ENCODE measurements at regions not wholly inside any gene's neighbourhood (a gene's known extent, or its start where the extent isn't known, plus 50 kb on each side); places are given as distances from the start of the nearest gene placed in this dataset.

DNA sequence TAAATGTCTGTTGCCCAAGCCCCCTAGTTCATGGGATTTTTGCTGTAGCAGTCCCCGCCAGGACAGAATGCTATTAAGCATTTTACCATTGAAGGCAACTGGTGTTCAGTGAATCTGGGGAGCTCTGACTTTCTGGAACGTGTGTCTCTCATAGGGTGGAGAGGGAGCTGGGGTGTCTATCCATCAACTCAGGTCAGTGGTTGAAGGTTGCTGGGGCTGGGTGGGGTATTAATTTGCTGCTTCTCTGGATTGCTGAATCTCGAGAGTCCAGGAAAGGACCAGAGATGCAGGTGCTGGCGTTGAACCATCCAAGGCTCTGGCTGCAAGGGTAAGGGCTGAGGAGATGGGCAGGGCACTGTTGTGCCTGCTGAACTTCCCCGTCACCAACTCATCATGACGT, 66.8 kb upstream of the NCK2 start:
- no peak overlapping the region for H3K27ac ChIP-seq (replicated peaks in 1 of 4)
- peak; percentile 89 for DNase-seq (ENCODE audit: extremely low spot score)
- intact Hi-C loops (cut with DNase I) = no loop called here
- no peaks in the 10 kb centered on the region for H3K36me3 ChIP-seq
- TF ChIP-seq EP300 (IDR thresholded peaks at IDR 0.05) = no peak
- TF ChIP-seq POLR2A (IDR thresholded peaks at IDR 0.05; ENCODE audit: low read depth) = no peak
- TF ChIP-seq, protein P1, sequence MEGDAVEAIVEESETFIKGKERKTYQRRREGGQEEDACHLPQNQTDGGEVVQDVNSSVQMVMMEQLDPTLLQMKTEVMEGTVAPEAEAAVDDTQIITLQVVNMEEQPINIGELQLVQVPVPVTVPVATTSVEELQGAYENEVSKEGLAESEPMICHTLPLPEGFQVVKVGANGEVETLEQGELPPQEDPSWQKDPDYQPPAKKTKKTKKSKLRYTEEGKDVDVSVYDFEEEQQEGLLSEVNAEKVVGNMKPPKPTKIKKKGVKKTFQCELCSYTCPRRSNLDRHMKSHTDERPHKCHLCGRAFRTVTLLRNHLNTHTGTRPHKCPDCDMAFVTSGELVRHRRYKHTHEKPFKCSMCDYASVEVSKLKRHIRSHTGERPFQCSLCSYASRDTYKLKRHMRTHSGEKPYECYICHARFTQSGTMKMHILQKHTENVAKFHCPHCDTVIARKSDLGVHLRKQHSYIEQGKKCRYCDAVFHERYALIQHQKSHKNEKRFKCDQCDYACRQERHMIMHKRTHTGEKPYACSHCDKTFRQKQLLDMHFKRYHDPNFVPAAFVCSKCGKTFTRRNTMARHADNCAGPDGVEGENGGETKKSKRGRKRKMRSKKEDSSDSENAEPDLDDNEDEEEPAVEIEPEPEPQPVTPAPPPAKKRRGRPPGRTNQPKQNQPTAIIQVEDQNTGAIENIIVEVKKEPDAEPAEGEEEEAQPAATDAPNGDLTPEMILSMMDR (IDR thresholded peaks at IDR 0.05) = no peak
- TF ChIP-seq POLR2AphosphoS5 (IDR thresholded peaks at IDR 0.05) = no peak
- H3K4me3 ChIP-seq = no peak overlapping the region
- 86% methylated on average over 5 of the region's 6 CpGs for WGBS
- no peaks in the 10 kb centered on the region for H3K9me3 ChIP-seq
- H3K4me1 ChIP-seq = peaks cover 0 to 11% (median 2%) of the 10 kb centered on the region in 4 donors
- peaks cover 0 to 5% (median 0%) of the 10 kb centered on the region in 4 donors for H3K27me3 ChIP-seq

GRCh38 chr2:105675841-105676240, 68.9 kb upstream of the NCK2 start:
- no peak overlapping the region for H3K27ac ChIP-seq (replicated peaks in 1 of 4)
- H3K4me3 ChIP-seq = no peak overlapping the region
- H3K9me3 ChIP-seq = no peaks in the 10 kb centered on the region
- TF ChIP-seq POLR2A (IDR thresholded peaks at IDR 0.05; ENCODE audit: low read depth) = no peak
- H3K4me1 ChIP-seq = peaks cover 0 to 11% (median 8%) of the 10 kb centered on the region in 4 donors
- peaks cover 0 to 5% (median 0%) of the 10 kb centered on the region in 4 donors for H3K27me3 ChIP-seq
- no peaks in the 10 kb centered on the region for H3K36me3 ChIP-seq
- 87% methylated on average over 4 of the region's 4 CpGs for WGBS
- intact Hi-C loops (cut with DNase I) = no loop called here
- peak; percentile 75 for DNase-seq (ENCODE audit: extremely low spot score)

DNA sequence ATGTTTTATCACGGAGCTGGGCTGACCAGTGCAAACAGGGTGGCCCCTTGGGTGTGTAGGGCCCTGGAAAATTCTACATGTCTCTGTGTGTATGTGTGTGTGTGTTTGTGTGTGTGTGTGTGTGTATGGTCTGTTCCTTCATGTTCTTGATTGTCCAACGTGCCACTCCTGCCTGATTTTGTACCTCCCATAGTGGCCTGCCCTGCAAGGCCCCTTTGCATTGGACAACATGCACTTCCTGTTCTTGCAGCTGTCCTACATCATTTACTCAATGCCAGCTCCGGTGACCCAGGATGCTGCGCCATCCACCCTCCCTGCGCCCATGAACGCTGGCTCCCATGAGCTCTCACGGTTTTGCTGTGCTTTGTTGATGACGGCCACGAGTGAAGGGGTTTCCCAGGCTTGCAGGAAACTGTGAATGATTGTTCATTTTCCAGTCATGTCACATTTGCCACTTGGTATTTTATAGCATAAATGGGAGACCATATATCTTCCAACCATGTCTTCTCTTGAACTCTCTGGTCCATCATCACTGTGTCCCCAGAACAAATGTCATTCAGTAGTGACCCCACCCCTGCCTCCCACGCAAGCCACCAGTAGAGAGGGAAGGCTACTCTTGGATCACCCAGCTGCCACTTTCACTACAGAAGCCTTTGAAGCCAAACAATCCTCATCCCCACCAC, 69.7 kb upstream of the NCK2 start:
- H3K4me3 ChIP-seq = no peak overlapping the region
- intact Hi-C loops (cut with DNase I) = no loop called here
- 74% methylated on average over 10 of the region's 10 CpGs for WGBS
- peaks cover 0 to 16% (median 13%) of the 10 kb centered on the region in 4 donors for H3K4me1 ChIP-seq
- peak; percentile 87 for DNase-seq (ENCODE audit: extremely low spot score)
- no peaks in the 10 kb centered on the region for H3K27me3 ChIP-seq
- no peak for TF ChIP-seq EP300 (IDR thresholded peaks at IDR 0.05)
- TF ChIP-seq, protein P1 (IDR thresholded peaks at IDR 0.05) = no peak
- TF ChIP-seq POLR2AphosphoS5 (IDR thresholded peaks at IDR 0.05) = no peak
- TF ChIP-seq POLR2A (IDR thresholded peaks at IDR 0.05; ENCODE audit: low read depth) = no peak
- no peaks in the 10 kb centered on the region for H3K36me3 ChIP-seq
- H3K27ac ChIP-seq (replicated peaks in 1 of 4) = no peak overlapping the region
- no peaks in the 10 kb centered on the region for H3K9me3 ChIP-seq

DNA sequence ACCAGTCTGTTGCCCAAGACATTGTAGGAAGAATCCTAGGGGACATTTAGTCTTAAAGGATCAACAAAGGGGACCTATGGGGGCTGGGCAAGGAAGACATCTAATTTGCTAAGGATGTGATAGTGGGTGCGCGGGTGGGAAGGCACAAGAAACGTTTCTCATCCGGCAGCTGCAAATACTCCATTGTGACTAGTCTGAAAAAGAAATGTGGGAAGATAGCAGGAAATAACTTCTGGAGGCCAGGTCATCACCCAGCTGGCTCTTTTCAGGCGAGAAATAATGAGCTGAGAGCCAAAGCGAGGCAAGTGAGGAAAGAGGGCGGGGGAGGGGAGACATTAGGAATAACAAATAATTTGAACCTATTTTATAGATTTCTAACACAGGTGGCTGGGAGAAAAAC, 70.3 kb upstream of the NCK2 start:
- intact Hi-C loops (cut with DNase I) = no loop called here
- Histone ChIP-seq H3K27ac (replicated peaks in 1 of 4) (peak overlapping the region in 2 of 4 donors; percentile 18 to 50), H3K27me3 (no peaks in the 10 kb centered on the region), H3K9me3 (no peaks in the 10 kb centered on the region), H3K4me1 (peaks cover 0 to 16% (median 13%) of the 10 kb centered on the region in 4 donors), H3K36me3 (no peaks in the 10 kb centered on the region), H3K4me3 (no peak overlapping the region)
- peak; percentile 90 for DNase-seq (ENCODE audit: extremely low spot score)
- TF ChIP-seq POLR2AphosphoS5 (IDR thresholded peaks at IDR 0.05) (no peak), POLR2A (IDR thresholded peaks at IDR 0.05; ENCODE audit: low read depth) (no peak), EP300 (IDR thresholded peaks at IDR 0.05) (no peak)
- TF ChIP-seq, protein P1 (IDR thresholded peaks at IDR 0.05) = no peak
- 52% methylated on average over 7 of the region's 7 CpGs for WGBS

DNA sequence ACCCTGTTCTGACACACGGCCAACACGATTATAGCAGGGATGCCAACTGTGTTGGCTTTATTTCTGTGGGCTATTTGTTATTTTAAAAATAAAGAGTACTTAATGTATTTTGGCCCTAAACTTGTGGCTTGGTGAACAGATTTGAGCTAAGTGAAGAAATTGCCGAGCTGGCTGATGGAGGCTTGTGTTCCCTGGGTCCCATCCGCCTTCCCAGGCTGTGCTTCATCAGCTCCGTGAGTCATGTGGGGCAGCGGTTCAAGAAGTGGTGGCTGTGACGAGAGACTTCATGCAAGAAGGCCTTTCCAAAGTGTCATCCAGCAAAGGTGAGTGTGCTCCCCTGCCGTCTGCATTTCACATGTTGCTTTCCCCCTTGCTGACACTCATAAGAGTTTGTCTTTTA, 73.6 kb upstream of the NCK2 start:
- TF ChIP-seq EP300 (IDR thresholded peaks at IDR 0.05) (no peak), POLR2A (IDR thresholded peaks at IDR 0.05; ENCODE audit: low read depth) (no peak), POLR2AphosphoS5 (IDR thresholded peaks at IDR 0.05) (no peak)
- TF ChIP-seq, protein P1 (IDR thresholded peaks at IDR 0.05) = no peak
- Histone ChIP-seq H3K4me1 (peaks cover 0 to 16% (median 13%) of the 10 kb centered on the region in 4 donors), H3K4me3 (no peak overlapping the region), H3K36me3 (no peaks in the 10 kb centered on the region), H3K9me3 (peaks cover 0 to 7% (median 2%) of the 10 kb centered on the region in 4 donors), H3K27me3 (no peaks in the 10 kb centered on the region), H3K27ac (replicated peaks in 1 of 4) (no peak overlapping the region)
- WGBS = 68% methylated on average over 8 of the region's 8 CpGs
- intact Hi-C loops (cut with DNase I) = no loop called here
- peak; percentile 92 for DNase-seq (ENCODE audit: extremely low spot score)

Data from esophagus muscularis mucosa (tissue), 4 donors.